Glomerular visceral epithelial cell (primary cell): ENCODE measurements at regions not wholly inside any gene's neighbourhood (a gene's known extent, or its start where the extent isn't known, plus 50 kb on each side); places are given as distances from the start of the nearest gene placed in this dataset.
"Not testable (repeated sequence)": the region's sequence is repeated elsewhere in the genome, so short reads cannot be mapped to it uniquely, and the experiment has no call there.

Experiments
- DNase-seq: peaks from one replicate; pipeline ENCODE4 v3.0.0-alpha.2; 2016; ENCODE audit errors: extremely low spot score

GRCh38 chr13:38415233-38415632, 65.6 kb downstream of the UFM1 start:
- peak; percentile 8 for DNase-seq

DNA sequence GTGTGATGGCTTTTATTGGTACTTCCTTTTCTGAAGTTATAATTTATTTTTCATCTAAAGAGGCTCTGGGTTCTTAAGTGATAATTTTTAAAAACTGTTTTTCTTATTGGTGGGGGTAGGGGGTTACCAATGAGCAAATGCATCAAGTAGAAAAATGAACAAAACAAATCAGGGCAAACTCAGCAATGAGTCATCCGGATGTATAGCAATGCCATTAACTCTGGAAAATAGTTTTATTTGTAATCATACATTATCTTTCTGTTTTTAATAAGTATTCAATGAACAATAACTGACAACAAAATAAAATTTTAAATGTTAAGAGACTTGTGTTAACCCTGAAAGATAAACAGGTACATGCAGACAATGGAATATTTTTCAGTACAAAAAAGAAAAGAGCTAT, 67.6 kb downstream of the UFM1 start:
- DNase-seq, result no peak

DNA sequence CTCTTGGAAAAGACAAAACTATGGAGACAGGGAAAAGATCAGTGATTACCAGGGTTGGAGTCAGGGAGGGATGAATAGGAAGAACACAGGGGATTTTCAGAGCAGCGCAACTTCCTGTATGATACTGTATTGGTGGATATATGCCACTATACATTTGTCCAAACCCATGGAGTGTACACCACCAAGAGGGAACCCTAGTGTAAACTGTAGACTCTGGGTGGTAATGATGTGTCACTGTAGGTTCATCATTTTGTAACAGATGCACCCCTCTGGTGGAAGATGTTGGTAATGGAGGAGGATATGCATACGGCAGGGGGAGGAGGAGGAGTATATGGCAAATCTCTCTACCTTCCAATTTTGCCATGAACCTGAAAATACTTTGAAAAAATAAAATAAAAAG, 68.1 kb downstream of the UFM1 start:
- no peak for DNase-seq

GRCh38 chr13:38418286-38418685, 68.6 kb downstream of the UFM1 start:
- DNase-seq, result no peak

DNA sequence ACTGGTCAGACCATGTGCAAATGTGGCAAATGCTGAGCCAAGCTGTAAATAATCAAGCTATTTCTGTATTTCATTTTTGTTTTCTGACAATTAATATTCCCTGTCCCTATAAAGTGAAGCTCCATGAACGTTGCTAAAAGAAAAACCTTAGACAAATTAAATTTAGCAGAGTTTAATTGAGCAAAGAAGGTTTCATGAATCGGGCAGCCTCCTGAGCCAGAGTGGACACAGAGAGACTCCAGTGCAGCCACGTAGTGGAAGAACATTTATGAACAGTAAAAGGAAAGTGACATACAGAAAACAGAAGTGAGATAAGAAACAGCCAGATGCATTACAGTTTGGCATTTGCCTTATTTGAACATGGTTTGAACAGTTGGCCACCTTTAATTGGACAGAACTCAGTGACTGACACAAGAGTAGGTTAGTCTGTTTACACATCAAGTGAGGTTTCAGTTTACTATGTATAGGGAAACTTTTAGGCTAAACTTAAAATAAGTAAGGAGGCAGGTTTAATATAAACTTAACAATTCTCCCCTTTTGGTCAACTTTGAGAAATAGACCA, 69.7 kb downstream of the UFM1 start:
- no peak for DNase-seq

DNA sequence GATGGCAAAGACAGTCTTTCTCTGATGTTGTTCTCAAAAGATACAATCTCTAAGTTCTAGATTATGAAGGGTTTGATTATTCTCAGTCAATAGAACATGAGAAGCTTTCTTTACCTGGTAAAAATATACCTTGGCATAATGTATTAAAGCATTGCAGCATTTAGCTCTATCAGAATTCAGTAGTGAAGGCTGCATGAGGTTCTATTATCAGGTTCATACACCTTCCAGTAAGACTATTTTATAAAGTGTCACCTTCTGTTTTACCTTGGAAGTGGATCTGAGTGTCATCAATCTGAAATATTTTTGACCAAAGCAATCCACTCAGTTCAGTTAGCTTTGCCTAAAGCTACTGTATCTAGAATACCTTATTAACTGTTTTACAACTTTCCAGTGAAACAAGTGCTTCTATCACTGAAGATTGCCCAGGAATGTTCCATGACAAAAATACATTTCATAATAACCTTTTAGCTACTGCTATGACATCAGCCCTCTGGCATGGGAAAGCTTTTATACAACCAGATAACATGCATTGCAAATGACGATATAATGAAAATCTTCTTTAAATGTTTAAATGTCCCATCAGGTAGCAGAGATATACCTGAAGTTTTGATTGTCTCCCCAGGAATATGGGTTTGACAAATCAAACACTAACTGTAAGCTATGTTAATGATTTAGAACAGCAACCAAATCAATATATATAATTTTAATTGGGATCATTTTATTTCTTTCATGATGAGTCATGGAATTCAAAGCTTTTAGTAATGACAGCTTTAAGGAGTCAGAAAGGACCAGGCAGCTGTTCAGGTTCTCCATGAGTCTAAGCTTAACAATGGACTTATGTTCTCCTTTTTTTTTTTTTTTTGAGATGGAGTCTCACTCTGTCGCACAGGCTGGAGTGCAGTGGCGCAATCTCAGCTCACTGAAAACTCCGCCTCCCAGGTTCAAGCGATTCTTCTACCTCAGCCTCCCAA, 72.2 kb downstream of the UFM1 start:
- no peak for DNase-seq

GRCh38 chr13:38429916-38430315, 80.3 kb downstream of the UFM1 start:
- DNase-seq, result no peak

- DNase-seq, result no peak
Observed at GRCh38 chr13:38430796-38431195, 81.1 kb downstream of the UFM1 start.

GRCh38 chr13:38440666-38441065, 91.0 kb downstream of the UFM1 start:
- DNase-seq, result no peak

GRCh38 chr13:38444904-38445303, 95.3 kb downstream of the UFM1 start:
- no peak for DNase-seq

DNA sequence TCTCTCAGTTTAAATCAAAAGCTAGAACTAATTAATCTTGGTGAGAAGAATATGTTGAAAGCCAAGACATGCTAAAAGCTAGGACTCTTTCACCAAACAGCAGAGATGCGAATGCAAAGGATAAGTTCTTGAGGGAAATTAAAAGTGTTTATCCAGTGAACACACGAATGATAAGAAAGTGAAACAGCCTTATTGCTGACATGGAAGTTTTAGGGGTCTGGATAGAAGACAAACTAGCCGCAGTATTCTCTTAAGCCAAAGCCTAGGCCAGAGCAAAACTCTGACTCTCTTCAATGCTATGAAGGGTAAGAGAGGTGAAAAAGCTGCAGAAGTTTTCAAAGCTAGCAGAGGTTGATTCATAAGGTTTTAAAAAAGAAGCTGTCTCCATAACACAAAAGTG, 103.0 kb downstream of the UFM1 start:
- no peak for DNase-seq

GRCh38 chr13:38462605-38463004, 113.0 kb downstream of the UFM1 start:
- no peak for DNase-seq

DNA sequence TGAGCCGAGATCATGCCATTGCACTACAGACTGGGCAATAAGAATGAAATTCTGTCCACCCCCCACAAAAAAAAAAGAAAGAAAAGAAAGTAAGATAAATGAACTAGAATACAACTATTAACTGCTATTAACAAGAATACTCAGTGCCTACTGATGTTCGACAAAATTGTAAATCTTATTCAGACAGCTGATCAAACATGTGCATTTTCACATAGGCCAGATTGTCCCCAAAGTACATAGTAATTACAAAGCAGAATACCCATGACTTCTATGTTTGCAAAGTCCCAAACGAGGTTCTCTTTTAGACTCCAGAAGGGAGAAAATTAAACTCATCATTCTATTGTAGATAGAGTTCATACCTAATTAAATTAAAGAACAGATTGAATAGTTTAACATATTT, 113.4 kb downstream of the UFM1 start:
- no peak for DNase-seq

DNA sequence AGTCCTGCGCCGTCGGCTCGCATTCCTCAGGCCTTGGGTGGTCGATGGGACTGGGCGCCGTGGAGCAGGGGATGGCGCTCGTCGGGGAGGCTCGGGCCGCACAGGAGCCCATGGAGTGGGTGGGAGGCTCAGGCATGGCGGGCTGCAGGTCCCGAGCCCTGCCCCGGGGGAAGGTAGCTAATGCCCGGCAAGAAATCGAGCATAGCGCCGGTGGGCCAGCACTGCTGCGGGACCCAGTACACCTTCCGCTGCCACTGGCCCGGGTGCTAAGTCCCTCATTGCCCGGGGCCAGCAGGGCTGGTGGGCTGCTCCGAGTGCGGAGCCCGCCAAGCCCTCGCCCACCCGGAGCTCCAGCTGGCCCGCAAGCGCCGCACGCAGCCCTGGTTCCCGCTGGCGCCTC, 122.8 kb downstream of the UFM1 start:
- not testable (repeated sequence) for DNase-seq

DNA sequence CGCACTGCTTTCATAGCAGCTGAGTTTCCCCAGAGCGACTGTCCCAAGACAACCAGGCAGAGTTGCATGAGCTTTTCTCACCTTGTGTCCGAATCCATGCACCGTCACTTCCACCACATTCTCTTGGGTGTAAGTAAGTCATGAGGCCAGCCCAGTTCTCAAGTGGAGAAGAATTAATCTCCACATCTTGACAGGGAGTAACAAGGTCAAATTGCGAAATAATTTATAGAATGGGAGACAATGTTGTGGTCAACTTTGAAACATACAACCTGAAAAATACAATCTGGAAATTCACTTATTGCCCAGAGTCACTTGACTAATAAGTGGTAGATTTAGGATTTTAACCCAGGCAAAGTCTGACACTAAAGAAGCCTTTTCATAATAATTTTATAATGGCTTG, 123.7 kb downstream of the UFM1 start:
- DNase-seq, result no peak

DNA sequence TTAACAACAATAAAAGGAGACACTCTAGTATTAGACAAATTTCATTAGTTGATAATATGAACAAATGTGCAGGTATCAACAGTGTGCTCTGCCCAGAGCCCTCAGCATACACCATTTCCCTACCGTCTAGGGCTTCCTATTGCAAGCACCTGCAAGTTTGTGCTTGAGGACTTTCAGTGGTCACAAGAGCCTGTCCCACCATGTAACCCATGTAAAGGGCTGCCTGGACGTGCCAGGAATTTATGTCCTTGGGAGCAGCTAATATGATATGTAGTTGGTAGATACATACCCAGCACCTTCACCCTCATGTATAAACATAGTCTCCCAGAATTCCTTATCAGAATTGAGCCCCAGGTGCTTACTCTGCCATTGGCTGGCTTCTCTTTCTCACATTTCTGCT, 128.0 kb downstream of the UFM1 start:
- no peak for DNase-seq

DNA sequence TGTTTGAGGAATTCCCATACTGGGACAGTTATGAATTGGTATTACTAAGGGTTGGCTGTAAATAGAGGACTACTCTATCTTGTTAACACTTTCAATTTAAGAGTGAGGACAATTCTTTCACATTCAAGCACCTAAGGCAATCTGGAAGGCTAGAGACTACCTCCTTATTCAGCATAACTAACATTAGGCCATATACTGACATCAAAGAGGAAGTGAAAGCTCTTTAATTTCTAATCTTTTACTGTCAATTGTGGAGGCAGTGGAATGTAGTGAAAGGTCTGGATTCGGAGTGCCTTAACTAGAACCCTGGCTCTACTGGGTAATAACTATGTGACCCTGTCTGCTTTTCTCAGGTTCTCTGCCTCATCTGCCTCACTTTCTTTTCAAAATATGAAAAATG, 134.0 kb downstream of the UFM1 start:
- DNase-seq, result no peak

DNA sequence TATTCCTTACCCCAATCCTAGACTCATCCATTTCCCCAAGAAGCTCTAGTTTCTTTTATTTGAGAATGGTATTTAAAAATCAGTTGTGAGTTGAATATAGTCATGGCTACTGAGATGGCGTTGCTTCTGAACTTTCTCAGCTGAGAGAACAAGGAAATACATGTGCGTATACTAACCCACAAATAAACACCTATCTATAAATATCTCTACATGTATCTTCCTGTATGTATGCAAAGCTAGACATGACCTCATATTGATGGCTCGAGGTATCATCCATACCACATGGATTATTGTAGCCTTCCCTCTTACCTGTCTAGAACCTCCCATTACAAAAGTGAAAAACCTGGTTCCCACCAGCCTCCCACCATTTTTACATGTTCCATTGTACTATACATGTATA, 141.0 kb downstream of the UFM1 start:
- DNase-seq, result no peak

GRCh38 chr13:38494445-38494844, 144.8 kb downstream of the UFM1 start:
- no peak for DNase-seq

- no peak for DNase-seq
Observed at GRCh38 chr13:38496917-38497316, 147.3 kb downstream of the UFM1 start.

DNA sequence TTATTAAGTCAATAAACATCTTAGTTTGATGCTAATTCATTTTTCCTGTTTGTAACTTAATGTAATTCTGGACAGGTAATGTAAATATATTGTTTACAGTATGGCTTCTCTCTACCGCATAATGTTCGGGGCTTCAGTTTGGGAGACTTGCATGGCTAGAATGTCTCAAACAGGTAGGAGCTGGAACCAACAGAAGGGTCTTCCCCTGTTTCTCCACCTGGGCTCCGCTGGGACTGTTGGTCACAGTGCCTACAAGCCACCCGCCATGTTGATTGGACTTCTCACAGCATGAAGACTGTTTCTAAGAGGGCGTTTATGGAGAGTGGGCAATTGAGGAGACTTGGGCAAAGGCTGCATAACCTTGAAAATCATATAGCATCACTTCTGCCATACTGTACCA, 148.6 kb downstream of the UFM1 start:
- no peak for DNase-seq

DNA sequence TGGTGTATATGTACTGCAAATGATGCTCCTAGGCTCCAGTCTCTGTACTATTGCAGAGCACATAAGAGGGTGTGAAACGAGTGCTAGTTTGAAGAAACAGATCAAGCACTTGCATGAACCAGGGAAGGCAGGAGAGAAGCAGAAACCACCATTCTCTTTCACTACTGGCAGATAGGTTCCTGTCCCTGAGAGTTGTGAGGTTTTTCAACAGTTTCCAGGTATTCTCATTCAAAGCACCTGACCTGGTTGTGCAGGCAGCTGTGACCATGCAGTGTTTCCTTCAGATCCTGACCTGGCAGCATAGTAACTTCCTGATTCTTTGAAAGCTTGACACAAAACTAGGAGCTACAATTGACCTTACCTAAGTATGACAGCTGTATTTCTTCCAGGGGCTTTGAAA, 164.9 kb downstream of the UFM1 start:
- DNase-seq, result no peak

- DNase-seq, result no peak
Observed at GRCh38 chr13:38518328-38518727, 168.5 kb upstream of the FREM2 start.
